Subcutaneous abdominal adipose tissue (tissue), 5 donors: ENCODE measurements at regions not wholly inside any gene's neighbourhood (a gene's known extent, or its start where the extent isn't known, plus 50 kb on each side); places are given as distances from the start of the nearest gene placed in this dataset.

Source experiments
- H3K27ac ChIP-seq: one replicate; pipeline ENCODE4 v1.7.0; 2013; ENCODE audit warnings: low read depth, mild to moderate bottlenecking, inconsistent platforms, low read length, moderate library complexity
- H3K27me3 ChIP-seq, 5 donors: one replicate each; pipeline ENCODE4 v1.7.0; 2013; ENCODE audit warnings: low read length in 5 of 5, inconsistent platforms in 1 of 5; ENCODE audit not compliant: control insufficient read depth in 5 of 5, insufficient read depth in 4 of 5
- H3K36me3 ChIP-seq, 5 donors: one replicate each; pipeline ENCODE4 v1.7.0; 2013; ENCODE audit warnings: low read length in 5 of 5; ENCODE audit not compliant: control insufficient read depth in 5 of 5, insufficient read depth in 5 of 5
- H3K4me1 ChIP-seq, 5 donors: one replicate each; pipeline ENCODE4 v1.7.0; 2013; ENCODE audit warnings: low read length in 5 of 5, mild to moderate bottlenecking in 3 of 5, moderate library complexity in 1 of 5; ENCODE audit not compliant: control insufficient read depth in 5 of 5, insufficient read depth in 5 of 5
- H3K4me3 ChIP-seq, 5 donors: one replicate each; pipeline ENCODE4 v1.7.0; 2013; ENCODE audit warnings: low read length in 5 of 5, low read depth in 1 of 5
- H3K9ac ChIP-seq, 5 donors: one replicate each; pipeline ENCODE4 v1.7.0; 2013; ENCODE audit warnings: low read length in 5 of 5, mild to moderate bottlenecking in 4 of 5, moderate library complexity in 3 of 5
- H3K9me3 ChIP-seq, 5 donors: one replicate each; pipeline ENCODE4 v1.7.0; 2013; ENCODE audit warnings: low read length in 5 of 5; ENCODE audit not compliant: control insufficient read depth in 5 of 5
- donor health status: healthy.
- donor health status: healthy.
- donor health status: healthy.
- donor health status: healthy.
- donor health status: healthy.

DNA sequence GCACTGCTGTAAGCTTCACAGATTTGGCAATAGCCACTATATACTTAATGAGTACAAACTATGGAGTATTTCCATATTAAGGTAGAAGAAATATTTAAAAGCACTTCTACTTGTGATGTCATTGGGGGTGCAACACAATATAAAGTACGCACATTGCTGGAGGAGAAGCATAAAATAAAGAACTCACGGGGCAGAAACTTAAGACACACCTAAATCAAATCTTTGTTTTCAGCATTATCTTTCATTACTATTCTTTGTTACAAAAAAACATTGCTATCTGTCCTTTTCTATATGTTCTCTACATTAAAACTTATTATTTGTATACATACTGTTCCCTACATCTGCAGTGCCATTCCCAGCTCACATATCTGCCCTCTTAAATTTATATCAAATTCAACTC, 93.3 kb upstream of the VPREB1 start:
- Histone ChIP-seq H3K4me3 (no peak overlapping the region), H3K9ac (no peak overlapping the region), H3K27ac (no peak overlapping the region), H3K4me1 (no peaks in the 10 kb centered on the region), H3K9me3 (no peaks in the 10 kb centered on the region), H3K27me3 (peaks cover 0 to 12% (median 7%) of the 10 kb centered on the region in 5 donors), H3K36me3 (no peaks in the 10 kb centered on the region)

DNA sequence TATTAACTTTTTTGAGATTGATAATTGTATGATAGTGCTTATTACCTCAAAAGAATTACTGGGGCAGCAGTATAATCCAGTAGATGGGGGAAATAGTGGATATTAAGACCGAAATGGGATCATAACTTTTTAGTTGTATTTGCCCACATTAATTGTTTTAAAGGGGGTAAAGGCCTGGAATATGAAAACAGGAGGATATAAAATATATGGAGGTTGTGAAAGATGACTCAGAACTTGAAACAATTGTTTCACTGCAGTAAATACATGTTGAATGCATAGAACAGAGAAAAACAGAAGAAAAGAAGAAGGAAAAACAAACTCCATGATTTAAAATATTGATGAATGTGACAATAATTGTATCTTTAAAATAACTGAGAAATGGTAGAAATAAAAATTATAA, 94.1 kb upstream of the VPREB1 start:
- Histone ChIP-seq H3K4me3 (no peak overlapping the region), H3K36me3 (no peaks in the 10 kb centered on the region), H3K4me1 (no peaks in the 10 kb centered on the region), H3K27ac (no peak overlapping the region), H3K27me3 (peaks cover 0 to 14% (median 7%) of the 10 kb centered on the region in 5 donors), H3K9me3 (no peaks in the 10 kb centered on the region), H3K9ac (no peak overlapping the region)

DNA sequence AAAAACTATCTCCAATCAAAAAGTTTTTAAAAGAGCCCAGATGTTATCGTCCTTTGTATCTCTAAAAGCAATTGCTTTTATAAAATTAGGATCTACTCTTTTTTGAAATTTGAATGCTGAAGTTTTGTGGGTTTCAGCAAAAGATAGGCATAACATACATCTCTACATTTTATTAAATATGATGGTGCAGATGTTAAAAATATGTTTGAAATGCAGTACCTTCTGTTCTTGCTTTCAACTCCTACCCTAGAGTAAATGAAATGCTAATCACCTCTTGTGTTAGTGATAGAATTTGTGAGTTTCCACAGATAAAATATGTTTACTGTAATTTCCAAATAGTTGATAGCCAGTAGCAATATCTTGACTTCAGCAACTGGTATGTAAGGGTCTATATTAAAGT, 95.7 kb upstream of the VPREB1 start:
- H3K4me3 ChIP-seq, result no peak overlapping the region
- H3K4me1 ChIP-seq, result no peaks in the 10 kb centered on the region
- H3K9me3 ChIP-seq, result no peaks in the 10 kb centered on the region
- H3K9ac ChIP-seq, result no peak overlapping the region
- H3K27ac ChIP-seq, result no peak overlapping the region
- H3K36me3 ChIP-seq, result no peaks in the 10 kb centered on the region
- H3K27me3 ChIP-seq, result peaks cover 0 to 14% (median 7%) of the 10 kb centered on the region in 5 donors

DNA sequence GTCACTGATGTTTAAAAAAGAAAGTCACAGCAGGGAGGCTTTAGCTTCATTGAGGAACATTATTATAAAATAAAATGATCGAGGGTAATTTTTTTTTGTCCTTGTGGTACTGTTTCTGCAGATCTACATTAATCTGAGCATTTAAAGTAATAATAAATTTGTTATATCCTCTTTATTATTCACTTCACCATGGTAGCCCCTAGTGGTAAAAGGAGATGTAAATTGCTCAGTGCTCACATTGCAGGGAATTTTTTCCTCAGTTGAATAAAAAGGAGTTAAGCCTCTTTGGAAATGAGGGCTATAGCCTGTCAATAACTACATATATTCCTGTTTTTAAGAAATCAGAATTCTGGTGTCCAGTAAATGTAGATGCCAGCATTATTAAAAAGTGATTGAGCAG, 99.7 kb upstream of the VPREB1 start:
- H3K27ac ChIP-seq, result no peak overlapping the region
- H3K9me3 ChIP-seq, result no peaks in the 10 kb centered on the region
- H3K36me3 ChIP-seq, result no peaks in the 10 kb centered on the region
- peaks cover 0 to 16% (median 9%) of the 10 kb centered on the region in 5 donors for H3K27me3 ChIP-seq
- no peak overlapping the region for H3K9ac ChIP-seq
- H3K4me3 ChIP-seq, result no peak overlapping the region
- no peaks in the 10 kb centered on the region for H3K4me1 ChIP-seq

DNA sequence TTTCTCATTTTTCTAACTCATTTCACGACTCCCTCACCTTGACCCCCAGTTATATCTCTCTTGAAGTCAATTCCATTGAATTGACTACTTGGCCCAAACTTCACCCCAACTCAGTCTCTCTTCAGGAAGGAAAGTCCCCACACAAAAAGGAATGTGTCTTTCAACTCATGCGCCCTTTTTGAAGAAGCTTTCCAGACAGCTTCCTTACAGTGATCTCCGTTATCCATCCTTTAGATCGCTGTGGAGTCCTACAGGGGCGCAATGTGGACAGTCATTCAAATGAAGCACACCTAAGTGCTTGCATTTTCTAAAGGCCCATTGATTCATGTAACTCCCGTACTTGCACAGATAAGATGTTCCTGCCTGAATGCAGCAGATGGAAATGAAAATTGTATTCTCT, 101.1 kb upstream of the VPREB1 start:
- no peaks in the 10 kb centered on the region for H3K36me3 ChIP-seq
- H3K27ac ChIP-seq, result no peak overlapping the region
- H3K27me3 ChIP-seq, result peaks cover 0 to 16% (median 9%) of the 10 kb centered on the region in 5 donors

DNA sequence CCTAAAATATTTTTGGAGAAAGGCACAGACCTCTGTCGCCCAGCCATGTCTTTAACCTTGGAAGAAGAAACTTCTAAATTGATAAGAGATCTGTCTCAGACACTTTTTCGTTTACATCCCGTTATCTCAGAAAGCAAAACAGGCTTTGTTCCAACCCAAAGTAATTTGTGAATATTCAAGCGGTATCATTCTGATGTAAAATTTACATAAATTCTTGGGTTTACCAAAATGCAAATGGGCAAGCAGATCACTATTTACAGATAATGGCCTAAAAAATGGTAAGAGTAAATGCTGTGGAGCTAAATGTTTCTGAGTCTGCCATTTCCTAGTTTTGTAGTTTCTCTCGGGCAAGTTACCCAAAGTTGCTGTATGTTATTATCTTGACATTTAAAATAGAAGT, 101.9 kb upstream of the VPREB1 start:
- no peaks in the 10 kb centered on the region for H3K36me3 ChIP-seq
- H3K27me3 ChIP-seq, result peaks cover 0 to 16% (median 9%) of the 10 kb centered on the region in 5 donors
- no peak overlapping the region for H3K27ac ChIP-seq
- no peak overlapping the region for H3K4me3 ChIP-seq
- no peaks in the 10 kb centered on the region for H3K4me1 ChIP-seq
- no peak overlapping the region for H3K9ac ChIP-seq
- no peaks in the 10 kb centered on the region for H3K9me3 ChIP-seq

More for the DNA sequence above, 101.1 kb upstream of the VPREB1 start:
- no peak overlapping the region for H3K4me3 ChIP-seq
- H3K4me1 ChIP-seq, result no peaks in the 10 kb centered on the region
- H3K9ac ChIP-seq, result no peak overlapping the region
- no peaks in the 10 kb centered on the region for H3K9me3 ChIP-seq

DNA sequence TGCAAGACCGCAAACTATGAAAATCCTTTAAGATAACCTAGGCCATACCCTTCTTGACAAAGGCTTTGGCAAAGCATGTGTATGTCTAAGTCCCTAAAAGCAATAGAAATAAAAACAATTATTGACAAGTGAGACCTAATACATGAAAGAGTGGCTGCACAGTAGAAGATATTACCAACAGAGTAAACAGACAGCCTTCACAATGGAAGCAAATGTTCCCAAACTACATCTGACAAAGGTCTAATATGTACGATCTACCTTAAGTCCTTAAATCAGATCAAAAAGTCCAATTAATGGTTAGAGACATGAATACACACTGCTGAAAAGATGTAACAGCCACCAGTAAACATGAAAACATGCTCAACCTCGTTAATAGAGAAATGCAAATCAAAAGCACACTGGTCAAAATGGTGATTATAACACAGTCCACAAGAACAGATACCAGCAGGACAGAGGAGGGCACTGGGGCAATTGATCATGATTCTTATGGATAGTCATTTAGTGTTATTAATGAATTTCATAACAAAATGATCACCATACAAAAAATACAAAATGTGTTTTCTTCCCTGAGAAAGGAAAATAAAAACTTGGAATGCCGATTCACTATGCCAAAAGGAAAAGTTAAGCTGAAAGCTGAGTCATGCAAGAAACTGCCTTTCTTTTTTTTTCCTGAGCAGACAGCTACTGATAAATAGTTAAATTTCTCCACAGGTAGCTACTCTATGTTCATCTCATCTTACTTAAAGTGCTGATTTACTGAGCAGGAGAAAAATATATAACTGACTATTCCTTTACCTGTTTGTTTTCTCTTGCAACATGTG, 102.6 kb upstream of the VPREB1 start:
- Histone ChIP-seq H3K9ac (no peak overlapping the region), H3K27ac (no peak overlapping the region), H3K4me3 (no peak overlapping the region), H3K4me1 (no peaks in the 10 kb centered on the region), H3K36me3 (no peaks in the 10 kb centered on the region), H3K9me3 (no peaks in the 10 kb centered on the region), H3K27me3 (peaks cover 0 to 16% (median 9%) of the 10 kb centered on the region in 5 donors)

DNA sequence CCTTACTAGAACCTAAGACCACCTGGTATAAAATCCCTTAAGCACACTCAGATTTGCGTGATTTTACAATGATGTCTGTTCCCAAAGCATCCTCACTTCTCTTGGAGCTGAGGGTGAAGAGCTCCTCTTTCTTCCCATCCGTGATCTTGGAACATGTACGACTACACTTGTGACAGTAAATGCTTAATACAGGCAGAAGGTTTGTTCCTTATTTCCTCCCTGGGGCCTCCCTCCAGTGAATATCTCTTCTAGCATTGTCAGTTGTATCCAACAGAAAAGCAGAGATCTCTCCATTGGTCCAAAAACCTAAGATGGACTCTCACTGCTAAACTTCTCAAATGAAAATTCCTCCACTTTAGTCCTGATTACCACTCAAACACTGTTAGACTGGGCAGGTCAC, 103.6 kb upstream of the VPREB1 start:
- Histone ChIP-seq H3K4me1 (no peaks in the 10 kb centered on the region), H3K4me3 (no peak overlapping the region), H3K27ac (no peak overlapping the region), H3K36me3 (no peaks in the 10 kb centered on the region), H3K9me3 (no peaks in the 10 kb centered on the region), H3K27me3 (peaks cover 0 to 16% (median 9%) of the 10 kb centered on the region in 5 donors), H3K9ac (no peak overlapping the region)

DNA sequence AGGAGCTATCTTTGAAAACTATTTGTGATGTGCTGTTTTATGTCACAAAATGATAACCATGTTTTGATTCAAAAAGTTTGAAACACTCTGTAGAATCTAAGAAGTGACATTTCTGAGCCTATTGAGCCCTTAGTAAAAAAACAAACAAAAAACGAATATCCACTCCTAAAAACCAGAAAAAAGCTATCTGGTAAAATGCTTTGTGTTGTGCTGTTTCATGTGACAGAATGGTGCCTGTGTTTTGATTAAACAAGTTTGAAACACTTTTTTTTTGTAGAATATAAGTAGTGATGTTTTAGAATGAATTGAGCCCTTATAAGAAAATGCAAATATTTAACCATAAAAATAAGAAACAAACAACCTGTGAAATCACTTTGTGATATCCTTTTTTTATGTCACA, 105.2 kb upstream of the VPREB1 start:
- Histone ChIP-seq H3K4me3 (no peak overlapping the region), H3K9ac (no peak overlapping the region), H3K9me3 (no peaks in the 10 kb centered on the region), H3K27ac (no peak overlapping the region), H3K4me1 (no peaks in the 10 kb centered on the region), H3K27me3 (peaks cover 0 to 16% (median 9%) of the 10 kb centered on the region in 5 donors), H3K36me3 (no peaks in the 10 kb centered on the region)

DNA sequence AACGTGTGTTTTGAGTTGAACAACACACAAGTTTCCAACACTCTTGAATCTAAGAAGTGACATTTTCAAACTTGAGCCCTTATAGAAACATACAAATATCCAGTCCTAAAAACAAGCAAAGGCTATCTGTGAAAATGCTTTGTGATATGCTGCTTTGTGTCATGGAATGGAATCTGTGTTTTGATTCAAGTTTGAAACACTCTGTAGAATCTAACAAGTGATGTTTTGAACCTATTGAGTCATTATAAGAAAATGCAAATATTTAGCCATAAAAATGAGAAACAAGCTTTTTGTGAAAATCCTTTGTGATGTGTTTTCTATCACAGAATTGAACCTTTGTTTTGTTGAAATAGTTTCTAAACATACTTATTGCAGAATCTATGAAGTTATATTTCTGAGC, 105.7 kb upstream of the VPREB1 start:
- H3K9me3 ChIP-seq, result no peaks in the 10 kb centered on the region
- H3K4me3 ChIP-seq, result no peak overlapping the region
- no peak overlapping the region for H3K27ac ChIP-seq
- peaks cover 0 to 16% (median 9%) of the 10 kb centered on the region in 5 donors for H3K27me3 ChIP-seq
- no peak overlapping the region for H3K9ac ChIP-seq
- no peaks in the 10 kb centered on the region for H3K36me3 ChIP-seq
- no peaks in the 10 kb centered on the region for H3K4me1 ChIP-seq
